OCI-LY3 (cell line): ENCODE measurements at regions not wholly inside any gene's neighbourhood (a gene's known extent, or its start where the extent isn't known, plus 50 kb on each side); places are given as distances from the start of the nearest gene placed in this dataset.

Source experiments
- H2AFZ ChIP-seq: fragments of 200-600, 300-600 bp; shearing (Covaris generic); 2 replicates; pipeline ENCODE4 v1.6.0; 2014; ENCODE audit warnings: antibody characterized with exemption, low read depth, low read length
- H3K27ac ChIP-seq: fragments of 200-600, 300-600 bp; sonication (generic); 2 replicates; pipeline ENCODE4 v1.5.1; 2014; ENCODE audit warnings: mild to moderate bottlenecking, low read length, moderate library complexity, mixed read lengths
- H3K27me3 ChIP-seq: fragments of 200-600, 300-600 bp; sonication (generic); 2 replicates; pipeline ENCODE4 v1.6.1; 2014; ENCODE audit warnings: low read depth, low read length, mixed read lengths
- H3K36me3 ChIP-seq: fragments of 200-600, 300-600 bp; sonication (generic); replicated peaks from 2 replicates; pipeline ENCODE3; 2014; ENCODE audit warnings: low read depth, low read length, mixed read lengths
- H3K4me1 ChIP-seq: fragments of 300-600, 200-600 bp; sonication (generic); 2 replicates; pipeline ENCODE4 v1.6.1; 2014; ENCODE audit warnings: low read length, mixed read lengths
- H3K4me2 ChIP-seq: fragments of 200-600, 300-600 bp; sonication (generic); 2 replicates; pipeline ENCODE4 v1.6.1; 2014; ENCODE audit warnings: low read length, mixed read lengths
- H3K4me3 ChIP-seq: fragments of 300-600, 200-600 bp; sonication (generic); 2 replicates; pipeline ENCODE4 v1.5.1; 2014; ENCODE audit warnings: antibody characterized with exemption, mild to moderate bottlenecking, low read length, moderate library complexity
- H3K79me2 ChIP-seq: fragments of 300-600, 200-600 bp; shearing (Covaris generic); 2 replicates; pipeline ENCODE4 v1.6.1; 2014; ENCODE audit warnings: mild to moderate bottlenecking, low read length, mixed read lengths
- H3K9ac ChIP-seq: fragments of 300-600, 200-600 bp; shearing (Covaris generic); 2 replicates; pipeline ENCODE4 v1.6.0; 2014; ENCODE audit warnings: mild to moderate bottlenecking, low read length, moderate library complexity
- H3K9me3 ChIP-seq: fragments of 200-600, 300-600 bp; shearing (Covaris generic); 2 replicates; pipeline ENCODE4 v1.6.1; 2014; ENCODE audit warnings: low read length, mixed read lengths; ENCODE audit not compliant: insufficient read depth
- H4K20me1 ChIP-seq: fragments of 200-600, 300-600 bp; sonication (generic); 2 replicates; pipeline ENCODE4 v1.6.1; 2016; ENCODE audit warnings: low read length, mixed read lengths; ENCODE audit not compliant: insufficient read depth
- EZH2phosphoT487 ChIP-seq: fragments of 200-600 bp; shearing (Covaris generic); IDR thresholded peaks from 2 replicates; pipeline ENCODE4 v1.6.1; 2018; ENCODE audit warnings: antibody characterized with exemption, mixed run types, low read depth
- TF ChIP-seq, protein P1 (sequence below): fragments of 200-600, 300-600 bp; sonication (generic); IDR thresholded peaks from 2 replicates; pipeline ENCODE4 v1.5.1; 2014; ENCODE audit warnings: antibody characterized with exemption, low read length, low read depth

DNA sequence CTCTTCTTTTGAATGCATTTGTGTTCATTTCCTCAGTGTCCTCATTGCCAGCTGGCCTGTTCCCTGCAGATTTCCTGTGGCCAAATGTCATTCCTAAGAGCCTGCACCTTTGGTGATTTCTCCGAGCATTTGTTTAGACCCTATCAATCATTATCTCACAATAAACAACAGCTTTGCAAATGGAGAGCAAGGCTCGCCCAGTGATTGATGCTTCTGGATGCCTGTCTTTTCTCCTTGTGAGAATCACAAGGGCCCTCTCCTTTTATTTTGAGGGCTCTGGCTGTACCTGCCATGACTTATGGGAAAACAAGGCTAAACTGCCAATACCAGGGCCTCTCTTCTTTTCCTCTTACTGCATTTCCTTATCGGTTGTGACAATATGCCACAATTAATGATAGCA, 1454.4 kb upstream of the CELF4 start:
- Histone ChIP-seq H3K36me3 (no peaks in the 10 kb centered on the region), H3K4me2 (no peak overlapping the region), H3K9ac (no peak overlapping the region), H3K4me1 (no peaks in the 10 kb centered on the region), H3K4me3 (no peak overlapping the region), H3K27me3 (no peaks in the 10 kb centered on the region), H3K27ac (no peak overlapping the region), H4K20me1 (no peaks in the 10 kb centered on the region), H2AFZ (no peak overlapping the region), H3K79me2 (no peaks in the 10 kb centered on the region), H3K9me3 (peaks cover 15% of the 10 kb centered on the region)
- TF ChIP-seq, protein P1, sequence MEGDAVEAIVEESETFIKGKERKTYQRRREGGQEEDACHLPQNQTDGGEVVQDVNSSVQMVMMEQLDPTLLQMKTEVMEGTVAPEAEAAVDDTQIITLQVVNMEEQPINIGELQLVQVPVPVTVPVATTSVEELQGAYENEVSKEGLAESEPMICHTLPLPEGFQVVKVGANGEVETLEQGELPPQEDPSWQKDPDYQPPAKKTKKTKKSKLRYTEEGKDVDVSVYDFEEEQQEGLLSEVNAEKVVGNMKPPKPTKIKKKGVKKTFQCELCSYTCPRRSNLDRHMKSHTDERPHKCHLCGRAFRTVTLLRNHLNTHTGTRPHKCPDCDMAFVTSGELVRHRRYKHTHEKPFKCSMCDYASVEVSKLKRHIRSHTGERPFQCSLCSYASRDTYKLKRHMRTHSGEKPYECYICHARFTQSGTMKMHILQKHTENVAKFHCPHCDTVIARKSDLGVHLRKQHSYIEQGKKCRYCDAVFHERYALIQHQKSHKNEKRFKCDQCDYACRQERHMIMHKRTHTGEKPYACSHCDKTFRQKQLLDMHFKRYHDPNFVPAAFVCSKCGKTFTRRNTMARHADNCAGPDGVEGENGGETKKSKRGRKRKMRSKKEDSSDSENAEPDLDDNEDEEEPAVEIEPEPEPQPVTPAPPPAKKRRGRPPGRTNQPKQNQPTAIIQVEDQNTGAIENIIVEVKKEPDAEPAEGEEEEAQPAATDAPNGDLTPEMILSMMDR: no peak
- TF ChIP-seq EZH2phosphoT487: no peak

DNA sequence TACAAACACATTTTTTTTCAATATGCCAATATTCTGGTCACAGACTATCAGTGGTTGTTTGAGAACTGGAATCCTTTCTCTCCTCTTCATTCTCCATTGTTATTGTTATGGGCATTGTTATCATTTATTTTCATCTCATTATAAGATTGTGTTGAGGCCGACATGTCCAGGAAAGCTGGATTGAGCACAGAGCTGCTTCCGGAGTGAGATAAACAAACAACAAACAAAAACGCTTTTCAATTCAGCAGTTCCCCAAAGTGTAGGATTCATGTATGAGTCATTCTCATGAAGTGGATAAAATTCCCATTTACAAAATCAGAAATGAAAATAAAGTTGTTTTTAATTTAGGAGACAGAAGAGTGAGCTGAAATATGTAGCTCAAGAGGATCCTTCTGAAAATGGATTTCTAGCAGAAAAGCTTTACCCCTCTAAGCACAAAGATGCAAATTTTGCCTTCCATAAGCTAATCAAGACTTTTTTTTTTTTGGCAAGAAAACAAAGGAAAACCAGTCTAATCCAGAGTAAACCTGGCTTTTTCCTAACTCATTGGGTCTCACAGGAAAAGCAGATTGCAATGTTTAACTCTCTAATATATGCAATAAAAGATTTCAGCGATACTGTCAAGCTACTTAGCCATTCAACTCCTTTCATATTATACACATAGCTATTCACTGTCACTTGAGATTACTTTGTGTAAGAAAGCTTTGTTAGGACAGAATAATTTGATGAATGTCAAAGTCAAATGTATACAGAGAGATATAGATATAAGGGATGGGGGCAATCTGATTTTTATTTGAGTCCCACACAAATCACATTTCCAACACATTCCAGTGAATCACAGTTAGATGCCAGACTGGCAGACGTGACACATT, 1441.7 kb upstream of the CELF4 start:
- no peak overlapping the region for H3K4me3 ChIP-seq
- no peak overlapping the region for H3K27ac ChIP-seq
- H3K9ac ChIP-seq: no peak overlapping the region
- no peak for TF ChIP-seq EZH2phosphoT487
- TF ChIP-seq, protein P1: no peak
- no peaks in the 10 kb centered on the region for H3K4me1 ChIP-seq
- no peaks in the 10 kb centered on the region for H3K36me3 ChIP-seq
- H3K9me3 ChIP-seq: no peaks in the 10 kb centered on the region
- H2AFZ ChIP-seq: no peak overlapping the region
- no peaks in the 10 kb centered on the region for H3K27me3 ChIP-seq
- no peaks in the 10 kb centered on the region for H4K20me1 ChIP-seq
- H3K79me2 ChIP-seq: no peaks in the 10 kb centered on the region
- no peak overlapping the region for H3K4me2 ChIP-seq

DNA sequence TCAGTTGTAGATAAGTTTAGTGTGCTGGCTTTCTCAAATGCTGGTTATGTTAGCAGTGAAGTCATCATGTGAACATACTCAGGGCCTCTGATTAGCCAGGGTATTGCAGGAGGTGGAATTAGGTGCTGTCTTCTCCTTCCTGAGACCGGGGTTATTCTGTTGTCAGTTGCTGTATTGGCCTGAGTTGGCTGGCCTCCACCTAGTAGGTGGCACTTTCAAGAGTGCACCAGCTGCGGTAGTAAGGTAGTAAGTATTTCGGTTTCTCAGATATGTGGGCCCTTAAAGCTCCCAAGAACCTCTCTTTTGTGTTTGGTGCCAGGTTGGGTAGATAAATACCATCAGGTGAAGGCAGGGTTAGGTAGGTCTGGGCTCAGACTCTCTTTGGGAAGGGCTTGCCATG, 1430.5 kb upstream of the CELF4 start:
- no peak overlapping the region for H3K4me3 ChIP-seq
- no peak overlapping the region for H3K27ac ChIP-seq
- H2AFZ ChIP-seq: no peak overlapping the region
- no peaks in the 10 kb centered on the region for H3K4me1 ChIP-seq
- no peak for TF ChIP-seq EZH2phosphoT487
- TF ChIP-seq, protein P1: no peak
- H3K79me2 ChIP-seq: no peaks in the 10 kb centered on the region
- no peaks in the 10 kb centered on the region for H3K9me3 ChIP-seq
- no peaks in the 10 kb centered on the region for H3K27me3 ChIP-seq
- no peaks in the 10 kb centered on the region for H4K20me1 ChIP-seq
- H3K36me3 ChIP-seq: no peaks in the 10 kb centered on the region
- H3K9ac ChIP-seq: no peak overlapping the region
- H3K4me2 ChIP-seq: no peak overlapping the region

DNA sequence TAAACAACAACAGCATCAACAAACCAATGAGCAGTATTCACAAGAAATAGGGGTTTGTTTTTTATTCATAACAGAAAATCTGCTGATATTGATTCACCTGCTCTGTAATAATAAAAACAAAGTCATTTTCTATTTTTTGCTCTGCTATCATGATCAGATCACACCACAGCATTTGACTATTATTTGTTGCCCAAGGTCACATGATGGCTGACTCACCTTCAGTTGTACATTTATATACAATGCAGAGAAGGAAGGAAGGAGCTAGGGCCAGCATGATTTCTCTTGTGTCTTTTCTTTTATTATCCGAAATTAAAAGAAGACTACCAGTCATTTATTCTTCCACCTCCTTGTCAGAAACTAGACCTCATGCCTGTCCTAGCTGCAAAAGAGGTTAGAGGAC, 1427.7 kb upstream of the CELF4 start:
- Histone ChIP-seq H3K4me3 (no peak overlapping the region), H3K27me3 (no peaks in the 10 kb centered on the region), H3K4me1 (no peaks in the 10 kb centered on the region), H3K27ac (no peak overlapping the region), H3K9me3 (no peaks in the 10 kb centered on the region), H4K20me1 (no peaks in the 10 kb centered on the region), H3K9ac (no peak overlapping the region), H3K4me2 (no peak overlapping the region), H3K36me3 (no peaks in the 10 kb centered on the region), H3K79me2 (no peaks in the 10 kb centered on the region), H2AFZ (no peak overlapping the region)
- no peak for TF ChIP-seq EZH2phosphoT487
- TF ChIP-seq, protein P1: no peak
